GM18519 (cell line): ENCODE measurements at regions not wholly inside any gene's neighbourhood (a gene's known extent, or its start where the extent isn't known, plus 50 kb on each side); places are given as distances from the start of the nearest gene placed in this dataset.

Experiments
- ATAC-seq: cut with Tn5 transposase; IDR thresholded peaks from one replicate; pipeline ENCODE4 v1.9.1; 2021; ENCODE audit warnings: mild to moderate bottlenecking, moderate library complexity; ENCODE audit not compliant: unreplicated experiment, low FRiP score

DNA sequence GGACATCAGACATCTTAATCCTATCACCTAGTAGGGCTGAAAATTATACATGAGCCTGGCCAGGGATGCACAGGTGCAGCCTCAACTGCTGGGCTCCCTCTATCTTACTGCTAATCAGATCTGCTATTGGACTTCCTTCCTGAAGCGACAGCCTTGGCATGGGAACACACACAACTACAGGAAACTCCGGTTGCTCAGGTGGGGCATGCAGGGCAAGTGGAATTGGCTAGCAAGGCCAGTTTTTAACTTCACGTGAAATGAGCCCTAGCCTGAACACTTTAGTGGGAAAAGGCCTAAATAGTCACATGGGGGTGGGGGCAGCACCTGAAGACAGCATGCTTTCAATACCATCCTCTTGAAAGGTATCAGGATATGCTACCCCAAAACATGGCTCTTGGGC lies 147.9 kb upstream of the NCKAP5 start:
- no peak for ATAC-seq

DNA sequence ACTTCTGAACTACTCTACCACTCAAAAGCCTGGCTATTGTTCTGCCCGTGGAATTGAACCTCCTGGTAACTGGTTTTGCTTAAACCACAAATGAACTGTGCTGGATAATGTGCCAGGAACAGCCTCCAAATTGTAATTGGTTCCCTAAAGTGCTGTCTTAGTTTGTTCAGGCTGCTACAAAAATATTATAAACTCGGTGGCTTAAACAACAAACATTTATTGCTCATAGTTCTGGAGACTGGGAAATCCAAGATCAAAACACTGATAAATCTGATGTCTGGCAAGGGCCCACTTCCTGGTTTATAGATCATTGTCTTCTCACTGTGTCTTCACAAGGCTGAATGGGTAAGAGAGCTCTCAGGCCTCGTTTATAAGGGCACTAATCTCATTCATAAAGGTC lies 149.2 kb upstream of the NCKAP5 start:
- no peak for ATAC-seq

- no peak for ATAC-seq
Observed at GRCh38 chr2:133718688-133719201, 150.5 kb upstream of the NCKAP5 start.

GRCh38 chr2:133720429-133720828 lies 152.2 kb upstream of the NCKAP5 start:
- no peak for ATAC-seq

DNA sequence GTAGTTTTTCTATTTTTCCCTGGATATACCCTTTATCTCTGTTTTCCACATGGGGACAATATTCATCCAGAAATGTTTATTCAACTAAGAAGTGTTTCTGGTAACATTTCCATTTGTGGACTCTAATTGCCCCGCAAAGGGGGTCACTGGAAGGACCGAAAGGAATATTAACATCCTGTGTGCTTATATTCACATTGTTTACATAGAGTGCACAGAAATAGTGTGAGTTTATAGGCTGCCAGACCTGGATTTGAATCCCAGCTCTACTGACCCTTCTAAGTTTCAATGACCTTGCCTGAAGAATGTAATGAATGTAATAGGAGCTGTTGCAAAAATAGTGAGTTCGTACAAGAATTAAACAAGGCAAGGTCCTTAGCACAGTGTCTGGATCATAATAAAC lies 152.9 kb upstream of the NCKAP5 start:
- ATAC-seq: no peak

- ATAC-seq: no peak
Observed at GRCh38 chr2:133723133-133723532, 154.9 kb upstream of the NCKAP5 start.

DNA sequence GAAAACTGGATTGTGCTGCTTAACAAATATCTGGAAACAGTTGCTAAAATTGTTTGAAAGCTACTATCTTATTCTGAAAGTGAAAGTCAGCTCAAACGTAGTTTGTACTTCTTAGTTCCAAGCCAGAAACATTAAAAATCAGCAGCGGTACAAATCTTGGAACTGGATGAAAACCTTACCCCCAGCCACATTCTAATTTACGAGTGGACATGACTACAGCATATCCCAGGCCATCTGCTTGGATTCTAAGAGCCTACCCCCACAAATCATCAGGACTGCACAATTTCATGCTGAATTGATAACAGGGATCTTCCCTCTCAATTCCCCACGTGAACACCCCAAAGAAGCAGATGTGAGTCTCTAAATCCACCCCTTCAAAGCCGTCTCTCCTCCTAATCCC lies 158.7 kb upstream of the NCKAP5 start:
- ATAC-seq: no peak

DNA sequence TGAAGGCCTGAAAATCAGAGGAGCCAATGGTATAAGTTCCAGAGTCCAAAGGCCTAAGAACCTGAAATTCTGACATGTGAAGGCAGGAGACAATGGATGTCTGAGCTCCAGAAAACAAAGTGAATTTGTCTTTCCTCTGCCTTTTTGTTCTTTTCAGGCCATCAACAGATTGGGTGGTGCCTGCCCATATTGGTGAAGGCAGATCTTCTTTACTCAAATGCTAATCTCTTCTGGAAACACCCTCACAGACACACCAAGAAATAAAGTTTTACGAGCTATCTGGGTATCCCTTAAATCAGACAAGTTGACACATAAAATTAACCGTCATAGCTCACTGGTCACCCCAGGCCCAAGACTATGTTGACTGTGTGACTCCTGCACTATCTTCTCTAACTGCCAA lies 163.8 kb upstream of the NCKAP5 start:
- ATAC-seq: no peak

- no peak for ATAC-seq
Observed at GRCh38 chr2:133732982-133733900, 165.0 kb upstream of the NCKAP5 start.

DNA sequence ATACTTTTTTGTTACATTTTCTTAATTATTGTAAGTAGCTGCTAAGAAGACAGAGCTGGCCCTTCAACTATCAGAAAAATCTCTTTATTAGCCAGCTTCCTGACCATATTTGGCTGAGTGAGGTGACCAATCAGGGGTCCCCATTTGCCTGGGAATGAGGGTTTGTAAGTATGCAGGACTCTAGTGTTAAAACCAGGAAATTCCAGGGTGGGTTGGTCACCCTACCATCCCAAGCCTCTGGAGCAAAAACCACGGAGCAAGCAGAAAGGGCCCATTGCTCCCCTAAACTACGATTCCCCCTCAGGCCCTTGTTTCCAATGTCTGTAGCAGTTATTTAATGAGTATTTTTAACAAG lies 165.6 kb upstream of the NCKAP5 start:
- ATAC-seq: no peak

DNA sequence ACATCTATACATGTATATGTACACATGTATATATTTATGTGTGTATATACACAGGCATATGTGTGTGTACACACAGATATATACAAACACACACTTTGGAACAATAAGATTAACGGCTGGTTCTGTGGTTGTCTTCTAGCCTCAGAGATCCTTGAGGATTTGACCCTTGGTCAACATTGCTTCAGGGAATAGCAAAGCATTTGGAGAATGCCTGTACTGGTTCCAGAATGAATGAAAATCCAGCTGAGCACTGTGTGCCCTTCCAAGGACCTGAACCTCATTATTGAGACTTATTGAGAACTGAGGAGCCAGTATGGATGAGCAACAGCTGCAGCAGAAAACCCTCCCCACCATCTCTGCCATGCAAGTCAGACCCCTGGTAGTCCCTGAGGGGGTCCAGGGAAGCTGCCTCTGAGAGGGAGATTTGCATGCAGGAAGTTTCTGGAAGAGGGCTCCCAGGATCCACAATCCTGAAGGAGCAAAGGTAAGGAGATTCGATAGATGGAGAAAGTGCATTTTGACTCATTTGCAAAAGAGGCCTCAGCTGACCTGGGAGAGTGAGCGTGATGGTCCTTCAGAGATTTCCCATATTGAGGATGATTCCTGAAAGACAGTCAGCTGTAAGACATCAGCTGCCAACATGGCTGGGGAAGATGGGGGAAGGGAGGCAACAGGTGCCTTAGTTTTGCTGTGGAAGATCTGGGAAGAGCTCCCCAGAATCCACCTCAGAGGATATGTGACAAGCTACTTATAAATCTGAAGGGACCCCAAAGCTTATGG lies 166.6 kb upstream of the NCKAP5 start:
- ATAC-seq: no peak

DNA sequence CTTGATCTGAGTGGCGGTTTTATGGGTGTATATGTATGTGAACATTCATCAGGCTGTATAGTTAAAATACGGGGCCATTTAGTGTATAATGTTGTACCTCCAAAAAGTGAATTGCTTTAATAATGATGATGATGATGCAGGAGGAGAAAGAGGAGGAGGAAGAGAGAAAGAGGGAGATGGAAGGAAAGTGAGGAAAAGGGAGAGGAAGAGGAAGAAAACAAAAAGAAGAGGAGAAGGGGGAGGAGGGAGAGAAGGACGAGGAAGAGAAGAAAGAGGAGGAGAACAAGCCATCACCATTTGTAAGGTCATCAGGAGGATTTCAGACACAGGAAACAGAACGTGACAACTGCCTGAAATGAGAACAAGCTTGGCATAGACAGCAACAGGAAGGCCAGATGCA lies 168.4 kb upstream of the NCKAP5 start:
- no peak for ATAC-seq

- no peak for ATAC-seq
Observed at GRCh38 chr2:133737242-133737993, 169.2 kb upstream of the NCKAP5 start.

GRCh38 chr2:133739039-133739438 lies 170.8 kb upstream of the NCKAP5 start:
- ATAC-seq: no peak

DNA sequence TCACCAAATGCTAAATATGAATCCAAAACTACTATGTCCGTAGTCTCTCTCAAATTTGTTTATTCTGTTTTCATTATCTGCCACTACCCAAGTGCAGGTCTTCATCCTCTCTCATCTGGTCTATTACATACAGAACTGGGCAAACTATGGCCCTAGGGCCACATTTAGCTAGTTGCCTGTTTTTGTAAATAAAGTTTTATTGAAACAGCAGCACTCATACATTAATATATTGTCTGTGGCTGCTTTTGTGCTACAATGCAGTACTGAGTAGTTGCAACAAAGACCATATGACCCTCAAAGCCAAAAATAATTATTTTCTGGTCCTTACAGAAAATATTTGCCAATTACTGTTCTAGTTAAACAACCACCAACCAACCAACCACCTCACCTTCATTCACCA lies 172.2 kb upstream of the NCKAP5 start:
- no peak for ATAC-seq

GRCh38 chr2:133748007-133748700 lies 179.9 kb upstream of the NCKAP5 start:
- no peak for ATAC-seq

DNA sequence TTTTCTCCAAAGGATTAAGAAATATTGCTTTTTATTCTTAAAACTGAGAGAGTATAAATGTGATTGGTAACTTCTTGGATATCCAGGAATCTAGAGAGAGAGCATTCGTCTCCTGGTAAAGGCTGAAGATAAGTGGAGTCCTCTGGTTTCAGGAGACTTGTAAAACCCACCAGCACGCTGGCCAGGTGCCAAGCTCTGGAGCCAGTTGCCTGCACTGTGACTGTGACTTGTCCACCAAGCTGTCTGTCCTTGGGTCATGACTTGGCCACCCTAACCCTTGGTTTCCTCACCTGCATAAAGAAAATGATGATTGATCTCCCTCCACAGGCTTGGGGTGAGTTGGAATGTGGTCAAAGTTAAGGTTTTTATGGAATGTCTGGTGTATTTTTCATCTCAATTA lies 185.4 kb upstream of the NCKAP5 start:
- no peak for ATAC-seq

GRCh38 chr2:133755480-133756300 lies 187.4 kb upstream of the NCKAP5 start:
- ATAC-seq: no peak

DNA sequence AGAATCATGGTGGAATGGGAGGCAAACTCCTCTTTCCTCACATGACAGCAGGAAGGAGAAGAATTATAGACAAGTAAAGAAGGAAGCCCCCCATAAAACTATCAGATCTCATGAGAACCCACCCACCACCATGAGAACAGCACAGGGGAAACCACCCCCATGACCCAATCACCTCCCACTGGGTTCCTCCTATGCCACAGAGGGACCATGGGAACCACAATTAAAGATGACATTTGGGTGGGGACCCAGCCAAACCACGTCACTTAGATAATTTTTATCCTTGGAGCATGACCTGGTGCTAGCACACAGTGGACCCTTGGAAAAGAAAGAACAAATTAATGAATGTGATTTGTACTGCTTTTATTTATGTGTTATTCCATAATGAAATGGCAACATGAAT lies 188.6 kb upstream of the NCKAP5 start:
- no peak for ATAC-seq
